ENCODE measurements at regions not wholly inside any gene's neighbourhood (a gene's known extent, or its start where the extent isn't known, plus 50 kb on each side); places are given as distances from the start of the nearest gene placed in this dataset.

DNA sequence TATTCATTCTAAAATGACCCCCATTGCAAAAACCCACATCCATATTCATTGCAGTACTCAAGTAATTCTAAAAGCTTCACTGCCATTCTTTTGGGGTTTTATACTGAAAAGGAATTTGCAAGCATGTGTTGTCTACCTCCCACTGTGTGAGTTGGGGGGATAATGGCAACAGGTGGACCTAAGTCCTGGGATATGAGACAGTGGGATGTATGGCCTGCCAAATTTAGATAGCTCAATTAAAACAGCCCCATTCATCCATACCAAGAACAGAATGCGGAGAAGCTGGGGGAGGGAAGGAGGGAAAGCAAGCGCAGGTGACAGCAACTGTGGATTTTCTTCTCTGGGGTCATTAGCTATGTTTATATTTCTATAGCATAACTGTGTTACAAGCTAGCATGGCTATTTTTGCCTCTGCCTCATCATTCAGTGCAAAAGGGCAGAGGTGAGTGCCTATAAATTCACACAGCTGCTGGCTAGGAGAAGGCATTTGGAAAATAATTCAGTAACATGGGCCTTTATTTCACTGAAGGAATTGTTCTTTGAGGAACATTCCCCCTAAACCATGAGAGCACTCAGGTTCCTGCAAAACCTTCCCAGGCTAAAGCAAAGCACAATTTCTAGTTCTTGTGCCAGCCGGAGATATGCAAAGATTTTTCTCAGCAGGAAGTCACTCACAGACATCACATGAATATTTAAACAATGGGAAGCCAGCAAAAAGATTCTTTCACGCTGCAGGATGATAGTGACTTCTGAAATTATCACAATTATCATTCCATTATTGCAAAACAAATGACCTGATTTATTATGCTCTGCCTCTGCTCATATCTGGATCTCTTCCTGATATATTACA, 393.9 kb upstream of the ACVR2A start:
- TF ChIP-seq POLR2A (IDR thresholded peaks at IDR 0.05), result no peak
- TF ChIP-seq, protein P1, sequence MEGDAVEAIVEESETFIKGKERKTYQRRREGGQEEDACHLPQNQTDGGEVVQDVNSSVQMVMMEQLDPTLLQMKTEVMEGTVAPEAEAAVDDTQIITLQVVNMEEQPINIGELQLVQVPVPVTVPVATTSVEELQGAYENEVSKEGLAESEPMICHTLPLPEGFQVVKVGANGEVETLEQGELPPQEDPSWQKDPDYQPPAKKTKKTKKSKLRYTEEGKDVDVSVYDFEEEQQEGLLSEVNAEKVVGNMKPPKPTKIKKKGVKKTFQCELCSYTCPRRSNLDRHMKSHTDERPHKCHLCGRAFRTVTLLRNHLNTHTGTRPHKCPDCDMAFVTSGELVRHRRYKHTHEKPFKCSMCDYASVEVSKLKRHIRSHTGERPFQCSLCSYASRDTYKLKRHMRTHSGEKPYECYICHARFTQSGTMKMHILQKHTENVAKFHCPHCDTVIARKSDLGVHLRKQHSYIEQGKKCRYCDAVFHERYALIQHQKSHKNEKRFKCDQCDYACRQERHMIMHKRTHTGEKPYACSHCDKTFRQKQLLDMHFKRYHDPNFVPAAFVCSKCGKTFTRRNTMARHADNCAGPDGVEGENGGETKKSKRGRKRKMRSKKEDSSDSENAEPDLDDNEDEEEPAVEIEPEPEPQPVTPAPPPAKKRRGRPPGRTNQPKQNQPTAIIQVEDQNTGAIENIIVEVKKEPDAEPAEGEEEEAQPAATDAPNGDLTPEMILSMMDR (IDR thresholded peaks at IDR 0.05), result no peak

All from uterus (tissue), 2 donors.